Activated effector memory CD4-positive, alpha-beta T cell treated with Interleukin-2 at 50 U/mL for 16 hours (primary cell): ENCODE measurements at regions not wholly inside any gene's neighbourhood (a gene's known extent, or its start where the extent isn't known, plus 50 kb on each side); places are given as distances from the start of the nearest gene placed in this dataset.
"Not testable (repeated sequence)": the region's sequence is repeated elsewhere in the genome, so short reads cannot be mapped to it uniquely, and the experiment has no call there.

Experiments used
- DNase-seq: peaks from one replicate; pipeline ENCODE4 v3.0.0-alpha.2; 2020

GRCh38 chr1:245023222-245023621 is 131.6 kb upstream of the KIF26B start:
- DNase-seq = no peak

GRCh38 chr1:245019910-245020486 is 134.8 kb upstream of the KIF26B start:
- DNase-seq = no peak

- no peak for DNase-seq
Measured at GRCh38 chr1:245016700-245017099, 138.1 kb upstream of the KIF26B start.

- no peak for DNase-seq
Measured at GRCh38 chr1:245015031-245015430, 139.8 kb upstream of the KIF26B start.

- no peak for DNase-seq
Measured at GRCh38 chr1:245014247-245015029, 140.3 kb upstream of the KIF26B start.

GRCh38 chr1:245010018-245010614 is 144.7 kb upstream of the KIF26B start:
- DNase-seq = no peak

- DNase-seq = no peak
Measured at GRCh38 chr1:245008761-245009160, 144.4 kb upstream of the HNRNPU start.

GRCh38 chr1:245007852-245008251 is 143.5 kb upstream of the HNRNPU start:
- no peak for DNase-seq

- DNase-seq = no peak
Measured at GRCh38 chr1:245003246-245003645, 138.9 kb upstream of the HNRNPU start.

GRCh38 chr1:245001252-245001651 is 136.9 kb upstream of the HNRNPU start:
- no peak for DNase-seq

GRCh38 chr1:245000872-245001188 is 136.5 kb upstream of the HNRNPU start:
- DNase-seq = no peak

GRCh38 chr1:244999644-245000043 is 135.3 kb upstream of the HNRNPU start:
- not testable (repeated sequence) for DNase-seq

- no peak for DNase-seq
Measured at GRCh38 chr1:244998717-244999346, 134.5 kb upstream of the HNRNPU start.

GRCh38 chr1:244995602-244996400 is 131.5 kb upstream of the HNRNPU start:
- DNase-seq = no peak

- no peak for DNase-seq
Measured at GRCh38 chr1:244992833-244993232, 128.5 kb upstream of the HNRNPU start.

GRCh38 chr1:244989813-244990212 is 125.5 kb upstream of the HNRNPU start:
- no peak for DNase-seq

GRCh38 chr1:244988521-244988920 is 124.2 kb upstream of the HNRNPU start:
- DNase-seq = no peak

GRCh38 chr1:244980605-244981004 is 116.3 kb upstream of the HNRNPU start:
- no peak for DNase-seq

GRCh38 chr1:244974550-244974949 is 110.2 kb upstream of the HNRNPU start:
- DNase-seq = no peak

GRCh38 chr1:244974106-244974505 is 109.8 kb upstream of the HNRNPU start:
- DNase-seq = no peak

GRCh38 chr1:244971552-244972216 is 107.3 kb upstream of the HNRNPU start:
- DNase-seq = no peak

- DNase-seq = peak; percentile 89
Measured at GRCh38 chr1:244970744-244971551, 106.6 kb upstream of the HNRNPU start.
